Right lobe of liver (tissue), 6 donors: ENCODE measurements at regions not wholly inside any gene's neighbourhood (a gene's known extent, or its start where the extent isn't known, plus 50 kb on each side); places are given as distances from the start of the nearest gene placed in this dataset.

Experiments used
- ATAC-seq, 4 donors: fragments of 200-7000 bp; cut with Tn5 transposase; one replicate each; pipeline ENCODE4 v1.9.1; 2020; ENCODE audit warnings: mild to moderate bottlenecking in 4 of 4, moderate library complexity in 4 of 4
- DNase-seq, 3 donors: peaks; one replicate each; pipeline ENCODE4 v3.0.0-alpha.2; 2020
- H3K27ac ChIP-seq, 3 donors: fragments of 200-600 bp; one replicate each; pipeline ENCODE4 v1.8.0; 2022
- H3K27me3 ChIP-seq, 2 donors: fragments of 200-600 bp; one replicate each; pipeline ENCODE4 v1.8.0; 2022
- H3K36me3 ChIP-seq, 4 donors: fragments of 200-600 bp; sonication (generic) in 1 of 4; one replicate each; pipeline versions ENCODE4 v1.5.1 to v1.8.0; 2017 to 2022; ENCODE audit warnings: control low read depth in 1 of 4
- H3K4me1 ChIP-seq, 4 donors: fragments of 200-600 bp; sonication (generic) in 1 of 4; one replicate each; pipeline versions ENCODE4 v1.5.1 to v1.8.0; 2017 to 2022; ENCODE audit warnings: control low read depth in 1 of 4
- H3K4me3 ChIP-seq, 3 donors: fragments of 200-600 bp; one replicate each; pipeline ENCODE4 v1.8.0; 2022
- H3K9me3 ChIP-seq, 4 donors: fragments of 200-600 bp; sonication (generic) in 1 of 4; one replicate each; pipeline versions ENCODE4 v1.5.1 to v1.8.0; 2017 to 2022; ENCODE audit warnings: control low read depth in 1 of 4
- POLR2A ChIP-seq: fragments of 450-650 bp; IDR thresholded peaks from one replicate; pipeline ENCODE4 v1.6.1; 2017; ENCODE audit warnings: antibody characterized with exemption, mild to moderate bottlenecking
- WGBS: methylation state at CpG from one replicate; pipeline ENCODE4 v1.1.6; 2018; ENCODE audit warnings: low coverage, low lambda C conversion rate; ENCODE audit not compliant: insufficient coverage; ENCODE audit errors: missing lambda C conversion rate; 5-methylcytosine and 5-hydroxymethylcytosine counted together
- intact Hi-C, 2 donors: fragments of 100-400 bp; cut with DNase I; formaldehyde crosslinking; loops; one replicate each; pipeline versions ENCODE4 v1.11.2 to v1.14.1; 2022
- TF ChIP-seq, protein P1 (sequence below), 4 donors: fragments of 200-600 bp in 3 of 4; fragments of 450-650 bp in 1 of 4; IDR thresholded peaks; one replicate each; pipeline versions ENCODE4 v1.5.1 to v1.8.0; 2016 to 2022; ENCODE audit warnings: antibody characterized with exemption in 4 of 4, mild to moderate bottlenecking in 2 of 4
- donor health status: DM: no; HTN: yes; CAD: no.
- donor health status: DM: no; HTN: no; CAD: no.
- donor health status: DM: no; HTN: no; CAD: no.
- donor health status: DM: no; HTN: yes; CAD: no.
- donor health status: DM: no; HTN: yes; CAD: no.

DNA sequence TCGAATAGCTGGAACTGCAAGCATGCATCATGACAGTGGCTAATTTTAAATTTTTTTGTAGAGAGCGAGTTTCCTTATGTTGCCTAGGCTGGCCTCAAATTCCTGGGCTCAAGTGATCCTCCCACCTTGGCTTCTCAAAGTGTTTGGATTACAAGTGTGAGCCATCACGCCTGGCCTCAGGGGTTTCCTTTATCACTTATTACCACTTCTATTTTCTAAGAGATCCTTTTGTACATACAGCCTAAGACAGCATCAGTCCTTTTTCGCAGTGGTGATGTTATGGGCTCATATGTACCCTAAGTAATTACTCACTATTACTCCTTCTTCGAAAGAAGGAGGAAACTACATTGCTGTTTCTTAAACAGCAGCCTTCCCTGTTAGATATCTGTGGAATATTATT, 54.1 kb upstream of the CDKN2AIP start:
- no peaks in the 10 kb centered on the region for H3K27me3 ChIP-seq
- no peak overlapping the region for H3K4me3 ChIP-seq
- DNase-seq = no peak
- no peaks in the 10 kb centered on the region for H3K36me3 ChIP-seq
- no peaks in the 10 kb centered on the region for H3K9me3 ChIP-seq
- TF ChIP-seq POLR2A = no peak
- TF ChIP-seq, protein P1, sequence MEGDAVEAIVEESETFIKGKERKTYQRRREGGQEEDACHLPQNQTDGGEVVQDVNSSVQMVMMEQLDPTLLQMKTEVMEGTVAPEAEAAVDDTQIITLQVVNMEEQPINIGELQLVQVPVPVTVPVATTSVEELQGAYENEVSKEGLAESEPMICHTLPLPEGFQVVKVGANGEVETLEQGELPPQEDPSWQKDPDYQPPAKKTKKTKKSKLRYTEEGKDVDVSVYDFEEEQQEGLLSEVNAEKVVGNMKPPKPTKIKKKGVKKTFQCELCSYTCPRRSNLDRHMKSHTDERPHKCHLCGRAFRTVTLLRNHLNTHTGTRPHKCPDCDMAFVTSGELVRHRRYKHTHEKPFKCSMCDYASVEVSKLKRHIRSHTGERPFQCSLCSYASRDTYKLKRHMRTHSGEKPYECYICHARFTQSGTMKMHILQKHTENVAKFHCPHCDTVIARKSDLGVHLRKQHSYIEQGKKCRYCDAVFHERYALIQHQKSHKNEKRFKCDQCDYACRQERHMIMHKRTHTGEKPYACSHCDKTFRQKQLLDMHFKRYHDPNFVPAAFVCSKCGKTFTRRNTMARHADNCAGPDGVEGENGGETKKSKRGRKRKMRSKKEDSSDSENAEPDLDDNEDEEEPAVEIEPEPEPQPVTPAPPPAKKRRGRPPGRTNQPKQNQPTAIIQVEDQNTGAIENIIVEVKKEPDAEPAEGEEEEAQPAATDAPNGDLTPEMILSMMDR (IDR thresholded peaks at IDR 0.05) = no peak
- no peaks in the 10 kb centered on the region for H3K4me1 ChIP-seq
- WGBS = 55% methylated on average over 5 of the region's 5 CpGs
- intact Hi-C loops = no loop called here
- no peak overlapping the region for H3K27ac ChIP-seq
- no peak for ATAC-seq

DNA sequence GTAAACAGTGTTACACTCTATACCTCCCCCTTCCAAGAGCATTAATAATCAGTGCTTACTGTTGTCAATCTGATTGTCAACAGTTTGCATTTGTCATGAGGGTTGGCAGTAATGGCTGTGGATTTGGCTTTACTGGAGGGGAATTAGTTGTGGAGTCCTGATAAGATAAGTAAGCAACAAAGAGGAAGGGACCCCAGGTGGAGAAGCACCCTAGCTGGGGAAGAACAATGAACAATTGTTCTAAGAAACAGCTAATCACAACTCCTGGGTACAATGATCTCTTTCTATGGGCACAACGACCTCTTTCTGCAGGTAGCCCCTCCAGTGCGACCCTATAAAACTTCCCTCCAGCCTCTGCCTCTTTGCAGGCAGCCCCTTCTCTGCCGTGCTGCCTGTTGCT, 53.2 kb upstream of the CDKN2AIP start:
- ATAC-seq = no peak
- 23% methylated on average over 3 of the region's 3 CpGs for WGBS

DNA sequence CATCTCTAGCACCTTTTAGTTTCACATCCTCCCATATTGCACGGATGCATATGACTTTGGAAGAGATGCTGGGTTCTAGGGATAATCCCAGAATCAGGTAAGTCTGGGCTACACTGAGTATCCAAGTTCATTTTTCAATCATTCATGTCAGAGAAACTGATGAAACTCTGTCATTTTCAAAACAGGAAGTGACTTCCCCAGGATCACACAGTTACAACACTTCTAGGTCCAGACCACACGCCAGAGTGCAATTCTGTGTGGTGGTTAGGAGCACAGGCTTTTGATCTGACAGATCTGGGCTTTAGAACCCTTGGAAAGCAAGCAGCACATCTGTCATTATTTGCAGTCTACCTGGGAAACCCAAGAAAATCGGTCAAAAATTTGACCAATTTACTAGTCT, 52.1 kb upstream of the CDKN2AIP start:
- H3K27me3 ChIP-seq = no peaks in the 10 kb centered on the region
- DNase-seq (no peak), ATAC-seq (no peak)
- TF ChIP-seq, protein P1 (IDR thresholded peaks at IDR 0.05) = no peak
- TF ChIP-seq POLR2A = no peak
- no peaks in the 10 kb centered on the region for H3K36me3 ChIP-seq
- H3K4me3 ChIP-seq = no peak overlapping the region
- no peaks in the 10 kb centered on the region for H3K9me3 ChIP-seq
- no peaks in the 10 kb centered on the region for H3K4me1 ChIP-seq
- H3K27ac ChIP-seq = no peak overlapping the region
- intact Hi-C loops = no loop called here
- 48% methylated on average over 2 of the region's 3 CpGs for WGBS

More for the DNA sequence above, 53.2 kb upstream of the CDKN2AIP start:
- DNase-seq = no peak
- Histone ChIP-seq H3K4me1 (no peaks in the 10 kb centered on the region), H3K27ac (no peak overlapping the region), H3K4me3 (no peak overlapping the region), H3K27me3 (no peaks in the 10 kb centered on the region), H3K36me3 (no peaks in the 10 kb centered on the region), H3K9me3 (no peaks in the 10 kb centered on the region)
- intact Hi-C loops = no loop called here
- TF ChIP-seq POLR2A = no peak
- TF ChIP-seq, protein P1 (IDR thresholded peaks at IDR 0.05) = no peak

DNA sequence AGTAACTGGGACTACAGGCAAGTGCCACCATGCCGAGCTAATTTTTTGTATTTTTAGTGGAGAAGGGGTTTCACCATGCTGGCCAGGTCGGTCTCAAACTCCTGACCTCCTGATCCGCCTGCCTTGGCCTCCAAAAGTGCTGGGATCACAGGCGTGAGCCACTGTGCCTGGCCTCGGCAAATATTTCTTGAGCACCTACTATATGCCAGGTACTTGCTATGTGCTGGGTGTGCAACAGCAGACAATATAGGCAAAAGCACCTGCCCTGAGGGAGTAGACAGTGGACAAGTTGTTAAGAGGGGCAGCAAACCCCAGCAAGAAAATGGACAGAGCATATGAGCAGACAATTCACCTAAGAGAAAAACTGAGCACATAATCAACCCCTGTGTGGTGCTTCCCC, 51.0 kb upstream of the CDKN2AIP start:
- Histone ChIP-seq H3K27ac (no peak overlapping the region), H3K27me3 (no peaks in the 10 kb centered on the region), H3K4me3 (no peak overlapping the region), H3K4me1 (peaks cover 0 to 5% (median 0%) of the 10 kb centered on the region in 4 donors), H3K9me3 (no peaks in the 10 kb centered on the region), H3K36me3 (no peaks in the 10 kb centered on the region)
- intact Hi-C loops = no loop called here
- WGBS = 86% methylated on average over 5 of the region's 5 CpGs
- TF ChIP-seq POLR2A = no peak
- TF ChIP-seq, protein P1 (IDR thresholded peaks at IDR 0.05) = no peak
- ATAC-seq (no peak), DNase-seq (no peak)
